ENCODE measurements at regions not wholly inside any gene's neighbourhood (a gene's known extent, or its start where the extent isn't known, plus 50 kb on each side); places are given as distances from the start of the nearest gene placed in this dataset.

DNA sequence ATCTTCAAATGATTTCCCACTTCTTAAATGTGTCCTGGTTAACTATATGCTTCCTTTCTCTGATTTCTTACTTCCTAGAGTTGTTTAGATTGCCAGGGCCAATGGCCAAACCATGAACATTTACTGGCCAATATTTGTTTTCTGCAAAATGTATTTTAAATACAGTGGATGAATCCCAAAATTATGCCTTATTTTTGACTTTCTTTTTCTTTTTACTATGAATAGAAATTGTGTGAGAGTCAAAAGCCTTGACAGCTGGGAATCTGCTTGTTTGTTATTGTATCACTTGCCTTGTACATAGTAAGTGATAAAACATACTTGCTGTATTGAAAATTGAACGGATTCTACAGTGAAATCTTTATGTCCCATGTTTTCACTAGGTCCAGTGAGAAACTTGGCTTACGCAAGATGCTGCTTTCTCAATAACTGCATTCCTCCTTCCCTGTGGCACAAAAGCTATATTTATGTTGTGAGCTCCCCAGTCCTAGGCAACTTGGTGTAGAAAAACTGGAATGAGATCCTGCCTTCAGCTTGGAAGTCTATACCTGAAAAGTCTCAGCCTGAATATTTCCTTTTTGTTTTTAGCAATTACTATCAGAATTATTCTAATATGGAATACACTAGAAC lies 295.2 kb downstream of the EPHA7 start:
- TF ChIP-seq POLR2A (IDR thresholded peaks at IDR 0.05; ENCODE audit: low read depth, low read length), result no peak
- TF ChIP-seq, protein P1, sequence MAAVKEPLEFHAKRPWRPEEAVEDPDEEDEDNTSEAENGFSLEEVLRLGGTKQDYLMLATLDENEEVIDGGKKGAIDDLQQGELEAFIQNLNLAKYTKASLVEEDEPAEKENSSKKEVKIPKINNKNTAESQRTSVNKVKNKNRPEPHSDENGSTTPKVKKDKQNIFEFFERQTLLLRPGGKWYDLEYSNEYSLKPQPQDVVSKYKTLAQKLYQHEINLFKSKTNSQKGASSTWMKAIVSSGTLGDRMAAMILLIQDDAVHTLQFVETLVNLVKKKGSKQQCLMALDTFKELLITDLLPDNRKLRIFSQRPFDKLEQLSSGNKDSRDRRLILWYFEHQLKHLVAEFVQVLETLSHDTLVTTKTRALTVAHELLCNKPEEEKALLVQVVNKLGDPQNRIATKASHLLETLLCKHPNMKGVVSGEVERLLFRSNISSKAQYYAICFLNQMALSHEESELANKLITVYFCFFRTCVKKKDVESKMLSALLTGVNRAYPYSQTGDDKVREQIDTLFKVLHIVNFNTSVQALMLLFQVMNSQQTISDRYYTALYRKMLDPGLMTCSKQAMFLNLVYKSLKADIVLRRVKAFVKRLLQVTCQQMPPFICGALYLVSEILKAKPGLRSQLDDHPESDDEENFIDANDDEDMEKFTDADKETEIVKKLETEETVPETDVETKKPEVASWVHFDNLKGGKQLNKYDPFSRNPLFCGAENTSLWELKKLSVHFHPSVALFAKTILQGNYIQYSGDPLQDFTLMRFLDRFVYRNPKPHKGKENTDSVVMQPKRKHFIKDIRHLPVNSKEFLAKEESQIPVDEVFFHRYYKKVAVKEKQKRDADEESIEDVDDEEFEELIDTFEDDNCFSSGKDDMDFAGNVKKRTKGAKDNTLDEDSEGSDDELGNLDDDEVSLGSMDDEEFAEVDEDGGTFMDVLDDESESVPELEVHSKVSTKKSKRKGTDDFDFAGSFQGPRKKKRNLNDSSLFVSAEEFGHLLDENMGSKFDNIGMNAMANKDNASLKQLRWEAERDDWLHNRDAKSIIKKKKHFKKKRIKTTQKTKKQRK (IDR thresholded peaks at IDR 0.05; ENCODE audit: low read depth, low read length), result no peak

Measured in GM12878 (cell line).